Loucy (cell line): ENCODE measurements at regions not wholly inside any gene's neighbourhood (a gene's known extent, or its start where the extent isn't known, plus 50 kb on each side); places are given as distances from the start of the nearest gene placed in this dataset.

ENCODE experiments used
- EZH2phosphoT487 ChIP-seq: fragments of 200-600 bp; IDR thresholded peaks from 2 replicates; pipeline ENCODE4 v1.6.1; 2018; ENCODE audit warnings: antibody characterized with exemption, mild to moderate bottlenecking, moderate library complexity, borderline replicate concordance
- TF ChIP-seq, protein P1 (sequence below): fragments of 200-600 bp; sonication (generic); conservative IDR thresholded peaks from 2 replicates; pipeline ENCODE4 v1.5.1; 2014; ENCODE audit warnings: mild to moderate bottlenecking, antibody characterized with exemption, low read length

DNA sequence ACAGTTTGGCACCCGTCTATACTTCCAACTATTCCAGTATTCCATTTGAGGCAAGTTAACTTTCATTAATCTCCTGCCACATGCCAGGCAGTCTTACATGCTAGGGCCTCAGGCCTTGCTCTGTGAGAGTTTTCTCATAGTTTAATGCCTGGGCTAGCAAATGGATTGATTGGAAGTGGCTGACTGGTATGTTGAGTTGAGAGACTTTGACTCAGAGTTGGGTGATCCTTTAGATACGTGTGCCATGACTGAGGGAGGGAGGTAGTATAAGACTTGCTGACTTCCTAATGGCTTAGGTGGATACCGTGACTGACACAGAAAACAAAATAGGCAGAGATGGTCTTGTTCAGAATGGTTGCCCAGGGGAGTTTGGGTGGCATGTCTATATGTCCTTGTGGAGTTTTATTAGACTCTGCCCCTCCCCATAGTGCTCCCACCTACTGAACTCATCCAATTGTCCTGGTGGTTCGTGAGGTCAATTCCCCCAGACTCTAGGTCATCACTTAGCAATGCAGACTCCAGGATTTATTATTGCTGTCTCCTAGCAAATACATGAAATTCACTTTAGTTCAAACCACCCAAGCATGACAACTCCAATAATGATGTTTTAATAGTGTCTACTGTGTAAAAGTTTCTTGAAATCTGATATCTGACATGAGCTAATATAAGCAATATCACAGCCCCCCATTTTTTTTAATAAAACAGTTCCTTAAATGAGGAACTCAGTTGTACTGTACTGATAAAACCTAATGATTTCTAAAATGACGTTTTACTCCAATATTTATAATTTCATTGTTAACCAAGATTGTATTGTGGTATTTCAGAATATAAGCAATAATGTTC, 413.9 kb upstream of the MDFIC2 start:
- no peak for TF ChIP-seq EZH2phosphoT487
- TF ChIP-seq, protein P1, sequence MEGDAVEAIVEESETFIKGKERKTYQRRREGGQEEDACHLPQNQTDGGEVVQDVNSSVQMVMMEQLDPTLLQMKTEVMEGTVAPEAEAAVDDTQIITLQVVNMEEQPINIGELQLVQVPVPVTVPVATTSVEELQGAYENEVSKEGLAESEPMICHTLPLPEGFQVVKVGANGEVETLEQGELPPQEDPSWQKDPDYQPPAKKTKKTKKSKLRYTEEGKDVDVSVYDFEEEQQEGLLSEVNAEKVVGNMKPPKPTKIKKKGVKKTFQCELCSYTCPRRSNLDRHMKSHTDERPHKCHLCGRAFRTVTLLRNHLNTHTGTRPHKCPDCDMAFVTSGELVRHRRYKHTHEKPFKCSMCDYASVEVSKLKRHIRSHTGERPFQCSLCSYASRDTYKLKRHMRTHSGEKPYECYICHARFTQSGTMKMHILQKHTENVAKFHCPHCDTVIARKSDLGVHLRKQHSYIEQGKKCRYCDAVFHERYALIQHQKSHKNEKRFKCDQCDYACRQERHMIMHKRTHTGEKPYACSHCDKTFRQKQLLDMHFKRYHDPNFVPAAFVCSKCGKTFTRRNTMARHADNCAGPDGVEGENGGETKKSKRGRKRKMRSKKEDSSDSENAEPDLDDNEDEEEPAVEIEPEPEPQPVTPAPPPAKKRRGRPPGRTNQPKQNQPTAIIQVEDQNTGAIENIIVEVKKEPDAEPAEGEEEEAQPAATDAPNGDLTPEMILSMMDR: no peak
